AG04450 (cell line): ENCODE measurements at regions not wholly inside any gene's neighbourhood (a gene's known extent, or its start where the extent isn't known, plus 50 kb on each side); places are given as distances from the start of the nearest gene placed in this dataset.

Experiments
- CTCF ChIA-PET: fragments of 300-600, 350-600 bp; formaldehyde crosslinking; extraction: SDS; loops from one replicate; lab custom pipeline; 2022; ENCODE audit warnings: antibody characterized with exemption, inconsistent platforms; lab: Charles Lee
- POLR2A ChIA-PET: fragments of 350-600 bp; formaldehyde crosslinking; extraction: SDS; loops from one replicate; lab custom pipeline; 2021; ENCODE audit warnings: antibody characterized with exemption, inconsistent platforms; lab: Yijun Ruan, JAX
- DNase-seq: peaks from one replicate; pipeline ENCODE4 v3.0.0-alpha.2; 2011; ENCODE audit warnings: low read depth, low spot score
- H3K27ac ChIP-seq: one replicate; pipeline ENCODE4 v1.5.1; 2012; ENCODE audit warnings: low read depth, low read length, control low read depth
- H3K27me3 ChIP-seq: one replicate; pipeline ENCODE4 v1.6.0; 2012; ENCODE audit warnings: low read length; ENCODE audit not compliant: control insufficient read depth, insufficient read depth
- H3K4me3 ChIP-seq: 2 replicates; pipeline ENCODE4 v1.5.1; 2011; ENCODE audit warnings: mild to moderate bottlenecking, low read depth, low read length, control low read depth
- H3K9me3 ChIP-seq: 2 replicates; pipeline ENCODE4 v1.5.1; 2012; ENCODE audit warnings: low read length; ENCODE audit not compliant: control insufficient read depth, insufficient read depth
- CTCF ChIP-seq: IDR thresholded peaks from 2 replicates; pipeline ENCODE4 v1.5.1; 2011; ENCODE audit warnings: low read depth, low read length, control low read depth, inconsistent platforms

- Histone ChIP-seq H3K9me3 (no peaks in the 10 kb centered on the region), H3K27ac (no peak overlapping the region), H3K27me3 (no peaks in the 10 kb centered on the region), H3K4me3 (no peak overlapping the region)
- no peak for TF ChIP-seq CTCF
- ChIA-PET POLR2A (no interaction called here), CTCF (no interaction called here)
- no peak for DNase-seq
Observed at GRCh38 chr11:29124470-29124869, 892.4 kb downstream of the KCNA4 start.

DNA sequence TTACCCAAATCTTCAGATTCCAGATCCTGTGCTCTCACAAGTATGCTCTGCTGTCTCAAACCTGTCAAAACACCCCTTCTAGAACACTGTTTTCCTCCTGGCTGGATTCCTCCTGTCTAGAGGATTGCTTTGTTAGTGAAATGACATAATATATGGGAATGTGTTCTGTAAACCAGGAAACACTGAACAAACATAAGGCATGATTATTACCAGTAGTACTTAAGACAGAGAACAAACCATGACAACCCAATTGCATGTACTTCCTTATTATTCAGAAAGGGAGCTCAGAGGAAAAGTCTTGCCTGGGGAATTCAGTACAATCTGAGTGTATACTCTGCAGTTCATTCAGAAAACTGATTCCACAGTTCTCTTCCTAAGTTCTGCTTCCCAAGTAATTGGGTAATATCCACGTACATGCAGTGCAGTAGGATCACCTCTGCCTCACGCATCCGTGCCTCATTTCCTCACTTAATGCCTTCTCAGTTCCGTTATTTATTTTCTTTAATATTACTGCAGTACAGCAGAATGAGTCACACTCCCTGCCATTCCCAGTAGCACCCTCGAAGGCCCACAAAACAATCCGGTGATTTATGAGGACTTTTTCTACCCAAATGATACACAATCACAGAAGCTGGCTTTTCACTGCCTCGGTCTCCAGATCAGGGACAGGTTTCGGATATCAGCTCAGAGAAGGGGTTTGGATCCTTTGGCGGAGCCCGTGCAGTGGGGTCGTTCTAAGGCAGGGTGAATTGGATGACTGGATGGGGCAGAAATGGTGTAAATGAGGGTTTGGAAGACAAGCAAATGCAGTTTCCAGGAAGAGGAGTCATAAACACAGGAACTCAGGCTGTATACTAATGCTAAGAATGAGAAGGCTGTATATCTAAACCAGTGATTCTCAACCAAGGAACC is 896.9 kb downstream of the KCNA4 start:
- peak overlapping the region; percentile 10 for H3K4me3 ChIP-seq
- H3K27ac ChIP-seq = peak overlapping the region; percentile 89
- POLR2A ChIA-PET = interaction anchor here (0.5 to 2.4 kb wide), 19 partner anchors 15 to 1421 kb away, joined by 3 to 14 read pairs (median 4); no protein-coding TSS in a partner anchor
- DNase-seq = peak; percentile 90
- CTCF ChIA-PET = interaction anchor here (0.6 kb wide), 1 partner anchor 21 kb away, joined by 3 read pairs; no protein-coding TSS in a partner anchor
- H3K27me3 ChIP-seq = no peaks in the 10 kb centered on the region
- H3K9me3 ChIP-seq = no peaks in the 10 kb centered on the region
- no peak for TF ChIP-seq CTCF

DNA sequence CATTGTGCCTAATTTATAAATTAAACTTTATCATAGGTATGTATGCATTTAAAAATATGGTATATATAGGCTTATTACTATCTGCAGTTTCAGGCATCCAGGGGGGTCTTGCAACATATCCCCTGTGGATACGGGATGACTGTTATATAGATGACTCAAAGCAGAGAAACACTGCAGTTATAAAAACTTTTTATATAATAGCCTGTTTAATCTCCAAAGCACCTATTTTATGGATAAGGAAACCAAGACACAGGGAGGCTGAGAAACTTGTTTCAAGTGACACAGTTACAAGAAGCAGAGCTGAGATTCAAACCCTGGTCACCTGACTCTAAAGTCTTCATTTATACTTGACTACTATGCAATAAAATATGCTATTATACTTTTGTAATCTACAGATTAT is 897.7 kb downstream of the KCNA4 start:
- ChIA-PET POLR2A (interaction anchor here (0.6 to 2.4 kb wide), 12 partner anchors 40 to 1420 kb away, joined by 3 to 14 read pairs (median 6); no protein-coding TSS in a partner anchor), CTCF (interaction anchor here (0.6 kb wide), 1 partner anchor 75 kb away, joined by 4 read pairs; no protein-coding TSS in a partner anchor)
- DNase-seq = no peak
- H3K27me3 ChIP-seq = no peaks in the 10 kb centered on the region
- TF ChIP-seq CTCF = no peak
- H3K4me3 ChIP-seq = no peak overlapping the region
- H3K27ac ChIP-seq = peak overlapping the region; percentile 89
- H3K9me3 ChIP-seq = no peaks in the 10 kb centered on the region

DNA sequence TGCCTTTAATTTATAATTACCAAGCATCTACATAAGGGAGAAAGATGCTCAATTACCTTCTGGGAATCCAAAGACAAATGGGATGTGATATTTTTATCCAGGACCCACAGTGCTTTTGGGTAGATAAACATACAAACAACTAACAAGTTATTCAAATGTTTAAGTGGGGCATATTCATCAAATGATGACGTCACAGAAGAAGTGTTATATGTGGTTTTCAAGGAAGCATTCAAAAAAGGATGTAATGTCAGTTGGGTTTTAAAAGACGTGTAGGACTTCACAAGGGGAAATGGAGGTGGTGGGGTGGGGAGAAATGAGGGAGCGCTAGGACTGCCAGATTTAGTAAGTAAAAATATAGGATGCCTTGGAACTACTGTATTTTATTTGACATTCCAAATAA is 915.9 kb downstream of the KCNA4 start:
- no peak for TF ChIP-seq CTCF
- Histone ChIP-seq H3K27me3 (no peaks in the 10 kb centered on the region), H3K4me3 (no peak overlapping the region), H3K9me3 (peaks cover 4% of the 10 kb centered on the region; the same call in 1 of the 2 replicates), H3K27ac (no peak overlapping the region)
- ChIA-PET POLR2A (no interaction called here), CTCF (no interaction called here)
- DNase-seq = no peak

DNA sequence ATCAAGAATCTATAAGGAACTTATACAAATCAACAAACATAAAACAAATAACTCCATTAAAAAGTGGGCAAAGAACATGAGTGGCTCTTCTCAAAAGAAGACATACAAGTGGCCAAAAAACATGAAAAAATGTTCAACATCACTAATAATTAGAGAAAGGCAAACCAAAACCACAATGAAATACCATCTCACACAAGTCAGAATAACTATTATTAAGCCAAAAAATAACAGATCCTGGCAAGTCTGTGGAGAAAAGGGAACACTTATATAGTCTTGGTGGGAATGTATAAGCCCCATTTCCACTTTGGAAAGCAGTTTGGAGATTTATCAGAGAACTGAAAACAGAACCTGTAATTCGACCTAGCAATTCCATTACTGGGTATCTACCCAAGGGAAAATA is 921.0 kb downstream of the KCNA4 start:
- ChIA-PET POLR2A (no interaction called here), CTCF (no interaction called here)
- DNase-seq = no peak
- TF ChIP-seq CTCF = no peak
- no peak overlapping the region for H3K27ac ChIP-seq
- no peaks in the 10 kb centered on the region for H3K27me3 ChIP-seq
- no peak overlapping the region for H3K4me3 ChIP-seq
- H3K9me3 ChIP-seq = no peaks in the 10 kb centered on the region
